Cardiac fibroblast (primary cell): ENCODE measurements at regions not wholly inside any gene's neighbourhood (a gene's known extent, or its start where the extent isn't known, plus 50 kb on each side); places are given as distances from the start of the nearest gene placed in this dataset.

Experiments
- DNase-seq, 2 donors: peaks; one replicate each; pipeline versions ENCODE4 v3.0.0 to v3.0.0-alpha.2; 2010; ENCODE audit warnings: low read depth in 2 of 2
- H3K4me3 ChIP-seq, 2 donors: replicated peaks in 1 of 2; 1 replicate in 1 of 2; 2 replicates in 1 of 2; pipeline ENCODE4 v1.5.1; 2011; ENCODE audit warnings: low read depth in 2 of 2, low read length in 2 of 2, mild to moderate bottlenecking in 2 of 2, moderate library complexity in 1 of 2
- CTCF ChIP-seq: IDR thresholded peaks from one replicate; pipeline ENCODE4 v1.5.1; 2011; ENCODE audit warnings: low read depth, mild to moderate bottlenecking, low read length, inconsistent platforms

DNA sequence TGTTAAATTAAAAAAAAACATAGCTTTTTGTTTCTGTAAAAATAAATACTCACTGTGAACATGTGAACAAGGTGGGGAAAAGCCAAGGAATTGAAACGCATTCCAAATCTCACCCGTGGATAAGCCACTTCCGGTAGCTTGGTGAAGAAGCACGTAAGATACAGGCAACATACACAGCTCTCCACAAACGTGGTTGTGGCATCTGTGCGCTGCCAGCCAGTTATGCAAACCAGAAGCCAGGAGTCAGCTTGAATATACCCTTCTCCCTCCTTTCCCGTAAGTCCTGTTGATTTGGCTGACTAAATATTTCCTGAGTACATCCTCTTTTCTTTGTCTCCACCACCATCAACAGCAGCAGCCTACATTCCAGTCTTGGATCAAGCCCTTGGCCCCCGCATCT is 486.2 kb downstream of the VRK1 start:
- no peak for DNase-seq
- H3K4me3 ChIP-seq: no peak overlapping the region
- no peak for TF ChIP-seq CTCF

- no peak overlapping the region for H3K4me3 ChIP-seq
- no peak for DNase-seq
- no peak for TF ChIP-seq CTCF
Measured at GRCh38 chr14:97283841-97284240, 486.7 kb downstream of the VRK1 start.

GRCh38 chr14:97287956-97288355 is 490.8 kb downstream of the VRK1 start:
- no peak for DNase-seq
- no peak for TF ChIP-seq CTCF
- H3K4me3 ChIP-seq: no peak overlapping the region

- no peak for DNase-seq
- no peak overlapping the region for H3K4me3 ChIP-seq
- TF ChIP-seq CTCF: no peak
Measured at GRCh38 chr14:97290065-97290464, 492.9 kb downstream of the VRK1 start.

- no peak overlapping the region for H3K4me3 ChIP-seq
- DNase-seq: no peak
- TF ChIP-seq CTCF: no peak
Measured at GRCh38 chr14:97290977-97291376, 493.8 kb downstream of the VRK1 start.

DNA sequence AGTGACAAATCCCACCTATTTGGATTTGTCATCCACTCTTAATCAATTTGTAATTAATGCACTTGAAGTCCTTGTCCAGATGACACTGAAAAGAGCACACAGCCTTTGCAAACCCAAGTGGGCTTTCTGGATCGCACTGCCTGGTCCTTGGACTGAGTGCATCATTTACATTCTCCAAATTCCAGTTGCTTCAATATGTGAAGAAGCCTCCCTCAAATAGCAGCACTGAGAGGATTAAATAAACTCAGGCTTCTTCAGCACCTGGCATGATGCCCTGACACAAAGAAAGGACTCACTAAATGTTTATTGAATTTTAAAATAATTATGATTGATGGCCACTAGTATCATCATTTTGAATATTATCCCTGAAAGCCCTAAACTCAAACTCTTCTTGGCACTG is 496.5 kb downstream of the VRK1 start:
- H3K4me3 ChIP-seq: no peak overlapping the region
- TF ChIP-seq CTCF: no peak
- DNase-seq: no peak

DNA sequence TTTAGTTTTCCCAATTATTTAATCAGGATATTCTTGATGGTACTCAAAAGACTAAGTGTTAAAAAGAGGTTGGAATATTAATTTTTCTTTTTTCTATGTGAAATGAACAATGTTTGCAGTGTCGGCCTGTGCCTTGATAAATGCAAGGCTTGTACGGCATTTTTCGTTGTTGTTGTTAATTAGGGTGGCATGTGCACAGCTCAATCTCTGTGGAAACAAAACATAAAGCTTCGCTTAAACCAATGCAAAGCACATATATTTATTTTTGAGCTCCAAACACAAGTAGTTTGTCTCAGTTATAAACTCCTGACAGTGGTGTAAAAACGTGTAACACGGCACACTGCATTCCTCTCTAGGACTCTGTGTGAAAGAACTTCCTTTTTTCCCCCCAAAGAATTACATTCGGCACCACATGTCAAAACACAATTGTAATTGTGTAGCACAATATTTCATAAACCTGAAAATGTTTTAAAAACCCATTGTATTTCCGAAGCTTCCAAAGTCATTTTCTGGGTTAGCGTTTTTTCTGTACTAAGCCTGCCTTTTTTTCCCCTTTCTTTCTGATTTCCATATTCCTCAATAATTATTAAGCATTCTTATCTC is 498.0 kb downstream of the VRK1 start:
- no peak overlapping the region for H3K4me3 ChIP-seq
- DNase-seq: no peak

More for the DNA sequence above, 498.0 kb downstream of the VRK1 start:
- TF ChIP-seq CTCF: no peak
